HL-60 (cell line): ENCODE measurements at regions not wholly inside any gene's neighbourhood (a gene's known extent, or its start where the extent isn't known, plus 50 kb on each side); places are given as distances from the start of the nearest gene placed in this dataset.

Experiments
- CTCF ChIP-seq: IDR thresholded peaks from one replicate; pipeline ENCODE4 v1.5.1; 2011; ENCODE audit warnings: low read length, control low read depth, inconsistent platforms; ENCODE audit not compliant: insufficient read depth
- GABPA ChIP-seq: IDR thresholded peaks from 2 replicates; pipeline ENCODE4 v1.6.1; 2012; ENCODE audit warnings: low read depth
- POLR2AphosphoS5 ChIP-seq: IDR thresholded peaks from 2 replicates; pipeline ENCODE4 v1.6.1; 2012; ENCODE audit warnings: low read depth
- REST ChIP-seq: IDR thresholded peaks from 2 replicates; pipeline ENCODE4 v1.6.1; 2012; ENCODE audit warnings: low read depth; ENCODE audit not compliant: insufficient replicate concordance
- SPI1 ChIP-seq: IDR thresholded peaks from 2 replicates; pipeline ENCODE4 v1.6.1; 2012; ENCODE audit warnings: low read depth, mild to moderate bottlenecking, borderline replicate concordance

DNA sequence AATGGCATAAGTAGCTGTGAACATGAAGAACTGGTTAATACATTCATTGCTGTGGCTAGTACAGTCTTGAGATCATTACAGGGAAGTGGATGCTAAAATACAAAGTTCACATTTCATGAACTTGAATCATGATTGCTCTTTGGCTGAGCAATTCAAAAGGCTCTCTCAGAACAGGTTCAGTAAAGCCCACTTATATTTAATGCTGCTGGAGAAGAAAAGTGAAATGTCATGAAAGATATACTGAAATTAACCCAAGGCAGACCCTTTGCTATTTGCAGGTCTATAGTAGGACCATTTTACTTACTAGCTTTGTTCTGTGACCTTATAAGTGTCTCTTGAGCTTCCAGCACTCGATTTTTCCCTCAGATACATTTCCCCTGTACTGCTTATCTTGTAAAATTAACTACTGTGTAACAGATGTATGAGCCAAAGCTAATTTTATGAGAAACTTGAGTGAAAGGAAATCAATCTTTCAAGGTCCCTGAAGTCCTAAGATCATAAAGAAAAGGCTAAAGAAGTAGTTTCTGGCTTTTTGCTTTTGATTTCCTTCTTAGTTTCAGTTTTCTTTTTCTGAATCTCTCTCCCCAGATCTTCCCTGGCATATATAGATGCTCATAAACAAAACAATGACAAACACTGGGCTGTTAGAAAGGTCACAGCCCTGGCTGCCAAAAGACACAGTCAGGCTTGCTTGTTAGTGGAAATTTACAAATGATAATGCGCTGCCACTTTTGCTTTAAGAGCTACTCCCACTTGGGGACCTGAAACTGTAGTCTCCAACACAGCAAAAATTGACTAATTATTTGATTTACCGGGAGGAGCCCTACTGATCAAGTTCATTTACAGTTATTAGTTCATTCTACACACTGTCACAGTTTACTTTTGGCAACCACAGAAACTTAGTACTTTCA is 132.7 kb upstream of the XPO1 start:
- TF ChIP-seq CTCF: no peak
- TF ChIP-seq SPI1: no peak
- TF ChIP-seq REST: no peak
- TF ChIP-seq POLR2AphosphoS5: no peak
- TF ChIP-seq GABPA: no peak
